ENCODE measurements at regions not wholly inside any gene's neighbourhood (a gene's known extent, or its start where the extent isn't known, plus 50 kb on each side); places are given as distances from the start of the nearest gene placed in this dataset.

DNA sequence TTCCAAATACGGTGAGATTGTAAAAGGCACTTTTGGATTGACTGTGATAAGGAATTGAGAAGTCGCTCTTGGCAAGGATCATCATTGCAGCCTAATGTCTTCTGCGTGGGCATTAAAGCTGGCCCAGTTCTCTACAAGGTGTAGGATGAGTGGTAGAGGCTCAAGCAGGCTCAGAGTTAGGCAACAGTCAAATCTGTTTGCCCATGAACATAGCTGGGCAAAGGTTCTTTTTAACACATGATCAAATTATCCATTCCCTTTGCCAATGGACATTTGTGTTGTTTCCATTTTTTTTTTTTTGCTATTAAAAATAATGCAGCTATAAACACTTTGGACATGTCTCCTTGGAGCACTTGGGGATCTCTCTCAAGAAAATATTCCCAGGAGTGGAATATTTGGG lies 229.1 kb upstream of the FAT1 start:
- DNase-seq (ENCODE audit: low spot score) = no peak
- no peak for TF ChIP-seq CTCF (IDR thresholded peaks at IDR 0.05; ENCODE audit: poor library complexity)
- TF ChIP-seq EZH2phosphoT487 (IDR thresholded peaks at IDR 0.05; ENCODE audit: low read depth, severe bottlenecking, unreplicated experiment) = no peak
- no peak for TF ChIP-seq EZH2 (IDR thresholded peaks at IDR 0.05; ENCODE audit: borderline replicate concordance)
- H2AFZ ChIP-seq = no peak overlapping the region
- H3K27ac ChIP-seq = no peak overlapping the region
- no peaks in the 10 kb centered on the region for H3K9me3 ChIP-seq (ENCODE audit: low read depth)
- no peaks in the 10 kb centered on the region for H4K20me1 ChIP-seq (ENCODE audit: insufficient read depth, poor library complexity, severe bottlenecking)
- H3K4me2 ChIP-seq = no peak overlapping the region
- no peaks in the 10 kb centered on the region for H3K27me3 ChIP-seq
- H3K79me2 ChIP-seq = no peaks in the 10 kb centered on the region
- 92% methylated on average over 3 of the region's 3 CpGs for WGBS (ENCODE audit: low lambda C conversion rate, missing lambda C conversion rate)
- H3K9me2 ChIP-seq (replicated peaks; ENCODE audit: insufficient read depth) = no peaks in the 10 kb centered on the region
- H3K36me3 ChIP-seq (replicated peaks; ENCODE audit: insufficient read depth, low read depth) = no peaks in the 10 kb centered on the region
- no peaks in the 10 kb centered on the region for H3K4me1 ChIP-seq (ENCODE audit: insufficient read depth)
- H3K4me3 ChIP-seq = no peak overlapping the region

GRCh38 chr4:186953599-186954260 lies 230.1 kb upstream of the FAT1 start:
- Histone ChIP-seq H3K27ac (no peak overlapping the region), H3K79me2 (no peaks in the 10 kb centered on the region), H3K4me3 (no peak overlapping the region), H4K20me1 (ENCODE audit: insufficient read depth, poor library complexity, severe bottlenecking) (no peaks in the 10 kb centered on the region), H2AFZ (no peak overlapping the region), H3K27me3 (no peaks in the 10 kb centered on the region), H3K4me2 (no peak overlapping the region), H3K9me3 (ENCODE audit: low read depth) (no peaks in the 10 kb centered on the region), H3K36me3 (replicated peaks; ENCODE audit: insufficient read depth, low read depth) (no peaks in the 10 kb centered on the region), H3K9me2 (replicated peaks; ENCODE audit: insufficient read depth) (no peaks in the 10 kb centered on the region), H3K4me1 (ENCODE audit: insufficient read depth) (no peaks in the 10 kb centered on the region)
- no peak for DNase-seq (ENCODE audit: low spot score)
- WGBS (ENCODE audit: low lambda C conversion rate, missing lambda C conversion rate) = 86% methylated on average over 13 of the region's 13 CpGs
- TF ChIP-seq CTCF (IDR thresholded peaks at IDR 0.05; ENCODE audit: poor library complexity) = no peak
- TF ChIP-seq EZH2phosphoT487 (IDR thresholded peaks at IDR 0.05; ENCODE audit: low read depth, severe bottlenecking, unreplicated experiment) = no peak
- TF ChIP-seq EZH2 (IDR thresholded peaks at IDR 0.05; ENCODE audit: borderline replicate concordance) = no peak

DNA sequence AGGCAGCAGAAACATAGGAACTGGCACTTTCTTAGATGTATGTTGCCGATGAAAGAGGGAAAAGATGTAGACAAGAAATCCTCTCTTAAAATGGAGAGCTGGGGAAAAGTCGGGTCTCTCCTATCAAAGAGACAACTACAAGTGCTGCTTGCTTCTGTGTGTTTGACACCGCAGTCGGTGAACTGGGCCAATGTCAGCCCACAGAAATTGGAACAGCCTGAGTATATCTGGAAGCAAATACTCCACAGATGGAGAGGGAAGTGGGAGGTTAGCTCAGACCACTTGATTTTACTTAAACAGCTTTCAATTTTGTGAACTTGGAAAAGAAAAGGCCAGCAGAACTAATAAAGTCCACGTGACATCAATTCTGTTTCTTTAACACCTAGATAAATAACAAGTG lies 230.9 kb upstream of the FAT1 start:
- 92% methylated on average over 5 of the region's 5 CpGs for WGBS (ENCODE audit: low lambda C conversion rate, missing lambda C conversion rate)

More for the DNA sequence above, 230.9 kb upstream of the FAT1 start:
- no peak overlapping the region for H3K4me2 ChIP-seq
- H3K27me3 ChIP-seq = no peaks in the 10 kb centered on the region
- H4K20me1 ChIP-seq (ENCODE audit: insufficient read depth, poor library complexity, severe bottlenecking) = no peaks in the 10 kb centered on the region
- H3K27ac ChIP-seq = no peak overlapping the region
- no peak for DNase-seq (ENCODE audit: low spot score)
- H2AFZ ChIP-seq = no peak overlapping the region
- TF ChIP-seq EZH2 (IDR thresholded peaks at IDR 0.05; ENCODE audit: borderline replicate concordance) = no peak
- TF ChIP-seq EZH2phosphoT487 (IDR thresholded peaks at IDR 0.05; ENCODE audit: low read depth, severe bottlenecking, unreplicated experiment) = no peak
- TF ChIP-seq CTCF (IDR thresholded peaks at IDR 0.05; ENCODE audit: poor library complexity) = no peak
- no peaks in the 10 kb centered on the region for H3K36me3 ChIP-seq (replicated peaks; ENCODE audit: insufficient read depth, low read depth)
- no peaks in the 10 kb centered on the region for H3K9me3 ChIP-seq (ENCODE audit: low read depth)
- no peaks in the 10 kb centered on the region for H3K4me1 ChIP-seq (ENCODE audit: insufficient read depth)
- no peaks in the 10 kb centered on the region for H3K79me2 ChIP-seq
- no peak overlapping the region for H3K4me3 ChIP-seq
- H3K9me2 ChIP-seq (replicated peaks; ENCODE audit: insufficient read depth) = no peaks in the 10 kb centered on the region

Data from hepatocyte (in vitro differentiated cells).